ENCODE measurements at regions not wholly inside any gene's neighbourhood (a gene's known extent, or its start where the extent isn't known, plus 50 kb on each side); places are given as distances from the start of the nearest gene placed in this dataset.

DNA sequence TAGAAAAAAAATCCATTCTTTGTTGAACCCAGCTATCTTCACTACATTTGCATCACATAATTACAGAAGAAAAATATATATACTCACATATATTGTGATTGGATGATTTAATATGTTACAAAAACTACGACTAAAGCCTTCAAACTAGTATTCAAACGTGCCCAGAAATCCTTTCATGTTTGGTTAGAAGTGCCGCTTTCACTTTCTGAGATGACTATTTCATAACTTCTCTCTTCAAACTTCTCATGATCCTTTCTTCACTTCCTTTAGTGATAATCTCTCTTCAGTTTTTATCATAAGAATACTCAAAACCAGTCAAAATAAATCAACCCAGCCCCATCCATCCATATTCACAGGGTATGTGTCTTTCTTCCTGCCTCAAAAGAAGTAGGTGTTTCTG lies 50.8 kb upstream of the NAF1 start:
- DNase-seq (ENCODE audit: low read depth), result no peak
- H3K36me3 ChIP-seq (ENCODE audit: control insufficient read depth, insufficient read depth, low read length), result no peaks in the 10 kb centered on the region
- TF ChIP-seq, protein P1, sequence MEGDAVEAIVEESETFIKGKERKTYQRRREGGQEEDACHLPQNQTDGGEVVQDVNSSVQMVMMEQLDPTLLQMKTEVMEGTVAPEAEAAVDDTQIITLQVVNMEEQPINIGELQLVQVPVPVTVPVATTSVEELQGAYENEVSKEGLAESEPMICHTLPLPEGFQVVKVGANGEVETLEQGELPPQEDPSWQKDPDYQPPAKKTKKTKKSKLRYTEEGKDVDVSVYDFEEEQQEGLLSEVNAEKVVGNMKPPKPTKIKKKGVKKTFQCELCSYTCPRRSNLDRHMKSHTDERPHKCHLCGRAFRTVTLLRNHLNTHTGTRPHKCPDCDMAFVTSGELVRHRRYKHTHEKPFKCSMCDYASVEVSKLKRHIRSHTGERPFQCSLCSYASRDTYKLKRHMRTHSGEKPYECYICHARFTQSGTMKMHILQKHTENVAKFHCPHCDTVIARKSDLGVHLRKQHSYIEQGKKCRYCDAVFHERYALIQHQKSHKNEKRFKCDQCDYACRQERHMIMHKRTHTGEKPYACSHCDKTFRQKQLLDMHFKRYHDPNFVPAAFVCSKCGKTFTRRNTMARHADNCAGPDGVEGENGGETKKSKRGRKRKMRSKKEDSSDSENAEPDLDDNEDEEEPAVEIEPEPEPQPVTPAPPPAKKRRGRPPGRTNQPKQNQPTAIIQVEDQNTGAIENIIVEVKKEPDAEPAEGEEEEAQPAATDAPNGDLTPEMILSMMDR (IDR thresholded peaks at IDR 0.05; ENCODE audit: insufficient read depth, low read length, poor library complexity, severe bottlenecking), result no peak
- H3K4me3 ChIP-seq (ENCODE audit: low read depth, low read length), result no peak overlapping the region
- H3K27me3 ChIP-seq (ENCODE audit: control insufficient read depth, insufficient read depth, low read length), result no peaks in the 10 kb centered on the region
